ENCODE measurements at regions not wholly inside any gene's neighbourhood (a gene's known extent, or its start where the extent isn't known, plus 50 kb on each side); places are given as distances from the start of the nearest gene placed in this dataset.

DNA sequence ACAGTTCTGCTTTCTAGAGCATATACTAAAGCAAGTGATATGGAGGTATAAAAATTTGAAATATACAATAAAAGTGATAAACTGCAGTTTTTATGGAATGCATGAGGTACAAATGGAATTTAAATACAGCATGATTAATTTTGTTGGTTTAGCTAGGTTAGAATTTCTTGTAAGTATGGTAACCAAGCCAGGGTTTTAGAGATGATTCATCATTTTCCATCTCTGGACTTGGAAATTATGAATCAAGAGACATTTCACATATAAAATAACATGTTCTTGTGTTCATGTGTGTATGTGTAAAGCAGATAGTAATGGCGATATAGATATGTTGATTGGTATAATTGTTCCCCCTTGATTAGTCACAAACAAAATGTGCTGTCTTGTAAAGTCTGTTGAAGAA lies 1219.8 kb downstream of the CDH8 start:
- H3K27me3 ChIP-seq: no peaks in the 10 kb centered on the region
- intact Hi-C loops (cut with DNase I): no loop called here
- no peaks in the 10 kb centered on the region for H3K9me3 ChIP-seq
- no peaks in the 10 kb centered on the region for H3K36me3 ChIP-seq (replicated peaks in 1 of 2; ENCODE audit: insufficient read depth in 1 of 2, low read depth in 2 of 2)
- H3K4me1 ChIP-seq: no peaks in the 10 kb centered on the region
- H3K4me3 ChIP-seq: no peak overlapping the region
- 76 to 88% methylated on average over 1 of the region's 1 CpG for WGBS, 2 donors
- ATAC-seq: no peak
- H3K27ac ChIP-seq: no peak overlapping the region
- TF ChIP-seq POLR2A (IDR thresholded peaks at IDR 0.05): no peak
- TF ChIP-seq, protein P1, sequence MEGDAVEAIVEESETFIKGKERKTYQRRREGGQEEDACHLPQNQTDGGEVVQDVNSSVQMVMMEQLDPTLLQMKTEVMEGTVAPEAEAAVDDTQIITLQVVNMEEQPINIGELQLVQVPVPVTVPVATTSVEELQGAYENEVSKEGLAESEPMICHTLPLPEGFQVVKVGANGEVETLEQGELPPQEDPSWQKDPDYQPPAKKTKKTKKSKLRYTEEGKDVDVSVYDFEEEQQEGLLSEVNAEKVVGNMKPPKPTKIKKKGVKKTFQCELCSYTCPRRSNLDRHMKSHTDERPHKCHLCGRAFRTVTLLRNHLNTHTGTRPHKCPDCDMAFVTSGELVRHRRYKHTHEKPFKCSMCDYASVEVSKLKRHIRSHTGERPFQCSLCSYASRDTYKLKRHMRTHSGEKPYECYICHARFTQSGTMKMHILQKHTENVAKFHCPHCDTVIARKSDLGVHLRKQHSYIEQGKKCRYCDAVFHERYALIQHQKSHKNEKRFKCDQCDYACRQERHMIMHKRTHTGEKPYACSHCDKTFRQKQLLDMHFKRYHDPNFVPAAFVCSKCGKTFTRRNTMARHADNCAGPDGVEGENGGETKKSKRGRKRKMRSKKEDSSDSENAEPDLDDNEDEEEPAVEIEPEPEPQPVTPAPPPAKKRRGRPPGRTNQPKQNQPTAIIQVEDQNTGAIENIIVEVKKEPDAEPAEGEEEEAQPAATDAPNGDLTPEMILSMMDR (IDR thresholded peaks at IDR 0.05): no peak
- no peak for DNase-seq

DNA sequence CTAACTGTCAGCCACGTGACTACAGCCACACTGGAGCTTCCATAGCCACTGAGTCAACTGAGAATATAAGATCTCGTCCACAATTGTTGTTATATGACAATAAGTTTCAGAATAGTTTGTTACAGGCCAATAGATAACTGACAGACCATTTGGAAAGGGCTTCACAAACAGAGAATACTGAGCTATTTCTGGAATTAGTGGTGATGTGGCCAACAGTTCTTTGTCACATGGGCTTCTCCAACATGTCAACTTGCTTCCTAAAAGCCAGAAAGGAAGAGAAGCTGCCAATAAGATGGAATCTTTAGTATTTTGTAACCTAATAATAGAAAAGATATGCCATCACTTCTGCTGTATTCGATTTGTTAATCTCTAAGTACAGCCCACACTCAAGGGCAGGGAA lies 1220.4 kb downstream of the CDH8 start:
- H3K4me3 ChIP-seq: no peak overlapping the region
- H3K27ac ChIP-seq: no peak overlapping the region
- WGBS, 2 donors: 48 to 56% methylated on average over 3 of the region's 3 CpGs
- ATAC-seq (no peak), DNase-seq (no peak)
- no peaks in the 10 kb centered on the region for H3K36me3 ChIP-seq (replicated peaks in 1 of 2; ENCODE audit: insufficient read depth in 1 of 2, low read depth in 2 of 2)
- TF ChIP-seq, protein P1 (IDR thresholded peaks at IDR 0.05): no peak
- TF ChIP-seq POLR2A (IDR thresholded peaks at IDR 0.05): no peak
- intact Hi-C loops (cut with DNase I): no loop called here
- H3K4me1 ChIP-seq: no peaks in the 10 kb centered on the region
- H3K9me3 ChIP-seq: no peaks in the 10 kb centered on the region
- no peaks in the 10 kb centered on the region for H3K27me3 ChIP-seq

DNA sequence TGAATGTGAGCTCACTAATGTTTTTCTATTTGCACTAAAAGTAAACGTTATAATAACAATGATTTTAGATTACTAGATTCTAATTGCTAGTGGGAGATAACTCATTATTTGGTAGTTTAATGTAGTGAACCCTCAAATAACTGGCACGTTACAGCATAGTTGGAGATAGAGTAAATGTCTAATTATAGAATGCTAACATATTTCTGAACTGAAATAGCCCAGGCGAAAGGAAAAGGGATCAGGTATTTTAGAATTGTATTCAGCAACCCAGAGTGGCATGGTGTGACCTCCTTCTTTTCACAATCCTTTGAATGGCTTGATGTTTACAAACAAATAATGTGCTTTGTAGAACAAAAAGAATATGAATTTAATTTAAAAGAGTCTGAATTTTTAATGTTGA lies 1221.2 kb downstream of the CDH8 start:
- no peak for DNase-seq
- no peak overlapping the region for H3K4me3 ChIP-seq
- 28 to 34% methylated on average over 3 of the region's 3 CpGs for WGBS, 2 donors
- no peaks in the 10 kb centered on the region for H3K9me3 ChIP-seq
- H3K27me3 ChIP-seq: no peaks in the 10 kb centered on the region
- intact Hi-C loops (cut with DNase I): no loop called here
- H3K4me1 ChIP-seq: no peaks in the 10 kb centered on the region
- no peak for ATAC-seq
- no peaks in the 10 kb centered on the region for H3K36me3 ChIP-seq (replicated peaks in 1 of 2; ENCODE audit: insufficient read depth in 1 of 2, low read depth in 2 of 2)
- TF ChIP-seq POLR2A (IDR thresholded peaks at IDR 0.05): no peak
- TF ChIP-seq, protein P1 (IDR thresholded peaks at IDR 0.05): no peak
- H3K27ac ChIP-seq: no peak overlapping the region

DNA sequence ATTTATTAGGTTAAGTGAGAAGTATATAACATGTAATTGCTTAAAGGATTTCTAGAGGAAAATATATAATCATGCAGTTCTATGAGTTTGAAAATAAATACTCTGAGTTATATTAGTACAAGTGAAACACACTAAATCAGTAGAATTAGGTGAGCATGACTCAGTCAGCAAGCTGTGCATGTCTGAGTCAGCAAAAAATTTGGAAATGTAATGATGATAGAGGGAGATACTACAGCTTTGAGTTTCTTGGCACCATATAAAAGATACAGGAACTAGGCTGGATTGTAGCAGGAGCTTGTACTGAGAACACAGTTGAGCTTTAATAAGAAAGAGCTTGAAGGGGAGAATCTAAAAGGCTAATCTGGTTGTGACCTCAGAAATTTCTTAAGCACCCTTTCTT lies 1224.6 kb downstream of the CDH8 start:
- Histone ChIP-seq H3K27ac (no peak overlapping the region), H3K4me1 (no peaks in the 10 kb centered on the region), H3K27me3 (no peaks in the 10 kb centered on the region), H3K36me3 (replicated peaks in 1 of 2; ENCODE audit: insufficient read depth in 1 of 2, low read depth in 2 of 2) (no peaks in the 10 kb centered on the region), H3K9me3 (no peaks in the 10 kb centered on the region), H3K4me3 (no peak overlapping the region)
- no peak for TF ChIP-seq POLR2A (IDR thresholded peaks at IDR 0.05)
- no peak for DNase-seq
- intact Hi-C loops (cut with DNase I): no loop called here
- ATAC-seq: no peak

DNA sequence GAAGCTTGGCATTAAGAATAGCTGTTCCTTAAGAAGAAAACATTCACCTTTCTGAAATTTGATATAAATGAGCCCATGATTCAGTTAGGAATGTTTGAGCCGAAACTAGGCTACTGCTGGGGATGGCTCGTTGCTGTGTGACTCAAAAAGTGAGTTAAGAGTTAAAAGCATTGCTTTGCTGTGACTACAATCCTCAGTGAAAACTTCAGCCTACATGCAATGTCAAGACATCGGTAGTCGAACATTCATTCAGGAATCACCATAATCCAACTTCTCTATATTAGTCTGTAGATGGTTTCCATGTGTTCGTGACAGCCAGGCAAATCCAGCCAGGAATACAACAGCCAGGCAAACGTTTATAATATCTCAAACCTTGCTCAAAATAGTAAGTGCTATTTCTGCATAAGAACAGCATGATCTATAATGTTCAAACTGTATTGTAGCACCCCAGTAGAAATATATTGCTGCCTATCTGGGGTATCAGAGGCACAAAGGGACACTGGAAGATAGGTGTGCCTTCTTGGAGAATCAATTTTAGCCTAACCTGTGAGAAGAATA lies 1225.1 kb downstream of the CDH8 start:
- Histone ChIP-seq H3K4me3 (no peak overlapping the region), H3K27ac (no peak overlapping the region), H3K36me3 (replicated peaks in 1 of 2; ENCODE audit: insufficient read depth in 1 of 2, low read depth in 2 of 2) (no peaks in the 10 kb centered on the region), H3K9me3 (no peaks in the 10 kb centered on the region), H3K4me1 (no peaks in the 10 kb centered on the region), H3K27me3 (no peaks in the 10 kb centered on the region)
- DNase-seq: no peak
- 40 to 42% methylated on average over 6 of the region's 6 CpGs for WGBS, 2 donors
- intact Hi-C loops (cut with DNase I): no loop called here
- no peak for ATAC-seq
- no peak for TF ChIP-seq POLR2A (IDR thresholded peaks at IDR 0.05)
- TF ChIP-seq, protein P1 (IDR thresholded peaks at IDR 0.05): no peak
